Kidney (tissue), 13 donors: ENCODE measurements at regions not wholly inside any gene's neighbourhood (a gene's known extent, or its start where the extent isn't known, plus 50 kb on each side); places are given as distances from the start of the nearest gene placed in this dataset.
"Not testable (repeated sequence)": the region's sequence is repeated elsewhere in the genome, so short reads cannot be mapped to it uniquely, and the experiment has no call there.

Source experiments
- DNase-seq, 5 donors: peaks; one replicate each; pipeline ENCODE4 v3.0.0-alpha.2; 2013 to 2020
- FAIRE-seq: peaks from 2 replicates; lab custom pipeline; 2012; peaks lifted over from hg19 to GRCh38; lab: Jason Lieb, UNC
- H3K27ac ChIP-seq, 2 donors: one replicate each; pipeline ENCODE4 v1.7.0; 2013; ENCODE audit warnings: low read depth in 2 of 2, low read length in 2 of 2, inconsistent platforms in 1 of 2
- H3K27me3 ChIP-seq: one replicate; pipeline ENCODE4 v1.7.1; 2013; ENCODE audit warnings: low read length, inconsistent platforms; ENCODE audit not compliant: control insufficient read depth, insufficient read depth
- H3K36me3 ChIP-seq, 3 donors: one replicate each; pipeline versions ENCODE4 v1.7.0 to v1.7.1; 2013; ENCODE audit warnings: low read length in 3 of 3, control low read depth in 1 of 3, inconsistent platforms in 1 of 3; ENCODE audit not compliant: insufficient read depth in 3 of 3, control insufficient read depth in 2 of 3
- H3K4me1 ChIP-seq, 3 donors: one replicate each; pipeline versions ENCODE4 v1.7.0 to v1.7.1; 2013; ENCODE audit warnings: low read length in 3 of 3, inconsistent platforms in 1 of 3, low read depth in 1 of 3; ENCODE audit not compliant: control insufficient read depth in 2 of 3, insufficient read depth in 2 of 3
- H3K4me3 ChIP-seq, 3 donors: one replicate each; pipeline versions ENCODE4 v1.7.0 to v1.8.1; 2013; ENCODE audit warnings: low read length in 3 of 3, control low read depth in 1 of 3, inconsistent platforms in 1 of 3
- H3K9ac ChIP-seq, 3 donors: one replicate each; pipeline versions ENCODE4 v1.7.0 to v1.7.1; 2013; ENCODE audit warnings: low read length in 3 of 3, control low read depth in 1 of 3, inconsistent platforms in 1 of 3
- H3K9me3 ChIP-seq, 3 donors: one replicate each; pipeline versions ENCODE4 v1.7.0 to v1.7.1; 2013; ENCODE audit warnings: low read length in 3 of 3, control low read depth in 1 of 3, inconsistent platforms in 1 of 3; ENCODE audit not compliant: control insufficient read depth in 2 of 3, insufficient read depth in 1 of 3
- CTCF ChIP-seq: IDR thresholded peaks from 3 replicates; pipeline ENCODE4 v1.5.1; 2012; ENCODE audit warnings: mild to moderate bottlenecking, moderate library complexity, borderline replicate concordance; ENCODE audit not compliant: insufficient read depth; ENCODE audit errors: extremely low read depth
- intact Hi-C: fragments of 100-400 bp; cut with DNase I; formaldehyde crosslinking; loops from one replicate; pipeline ENCODE4 v1.11.1; 2022
- donor health status: control.
- donor health status: control.
- donor health status: control.
- donor health status: control.
- donor health status: control.
- donor health status: DM: yes; HTN: yes; CAD: no.
- donor health status: Normal renal cell carcinoma (clear cell type).

- Histone ChIP-seq H3K9me3 (peaks cover 0 to 4% (median 0%) of the 10 kb centered on the region in 3 donors), H3K9ac (no peak overlapping the region), H3K27me3 (no peaks in the 10 kb centered on the region), H3K4me1 (no peaks in the 10 kb centered on the region), H3K27ac (no peak overlapping the region), H3K36me3 (no peaks in the 10 kb centered on the region), H3K4me3 (no peak overlapping the region)
- intact Hi-C loops, result no loop called here
- DNase-seq, result no peak
- FAIRE-seq, result no peak
- no peak for TF ChIP-seq CTCF
Measured at GRCh38 chr3:59366218-59366617, 316.4 kb upstream of the CFAP20DC start.

GRCh38 chr3:59364496-59364895 is 314.7 kb upstream of the CFAP20DC start:
- Histone ChIP-seq H3K27me3 (no peaks in the 10 kb centered on the region), H3K4me3 (no peak overlapping the region), H3K27ac (no peak overlapping the region), H3K36me3 (no peaks in the 10 kb centered on the region), H3K9me3 (peaks cover 0 to 4% (median 0%) of the 10 kb centered on the region in 3 donors), H3K4me1 (no peaks in the 10 kb centered on the region), H3K9ac (no peak overlapping the region)
- intact Hi-C loops, result no loop called here
- no peak for DNase-seq
- TF ChIP-seq CTCF, result no peak
- FAIRE-seq, result no peak

DNA sequence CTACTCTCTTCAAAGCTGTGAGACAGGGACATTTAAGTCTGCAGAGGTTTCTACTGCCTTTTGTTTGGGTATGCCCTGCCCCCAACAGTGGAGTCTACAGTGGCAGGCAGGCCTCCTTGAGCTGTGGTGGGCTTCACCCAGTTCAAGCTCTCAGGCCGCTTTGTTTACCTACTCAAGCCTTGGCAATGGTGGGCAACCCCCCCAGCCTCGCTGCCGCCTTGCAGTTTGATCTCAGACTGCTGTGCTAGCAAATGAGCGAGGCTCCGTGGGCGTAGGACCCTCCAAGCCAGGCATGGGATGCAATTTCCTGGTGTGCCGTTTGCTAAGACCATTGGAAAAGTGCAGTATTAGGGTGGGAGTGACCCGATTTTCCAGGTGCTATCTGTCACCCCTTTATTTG is 310.5 kb upstream of the CFAP20DC start:
- H3K27me3 ChIP-seq, H3K4me3 ChIP-seq, FAIRE-seq, intact Hi-C loops, H3K4me1 ChIP-seq, H3K9me3 ChIP-seq, H3K36me3 ChIP-seq, H3K9ac ChIP-seq, H3K27ac ChIP-seq: not testable (repeated sequence)
- DNase-seq, result peak in 1 of 5 donors; percentile 29

DNA sequence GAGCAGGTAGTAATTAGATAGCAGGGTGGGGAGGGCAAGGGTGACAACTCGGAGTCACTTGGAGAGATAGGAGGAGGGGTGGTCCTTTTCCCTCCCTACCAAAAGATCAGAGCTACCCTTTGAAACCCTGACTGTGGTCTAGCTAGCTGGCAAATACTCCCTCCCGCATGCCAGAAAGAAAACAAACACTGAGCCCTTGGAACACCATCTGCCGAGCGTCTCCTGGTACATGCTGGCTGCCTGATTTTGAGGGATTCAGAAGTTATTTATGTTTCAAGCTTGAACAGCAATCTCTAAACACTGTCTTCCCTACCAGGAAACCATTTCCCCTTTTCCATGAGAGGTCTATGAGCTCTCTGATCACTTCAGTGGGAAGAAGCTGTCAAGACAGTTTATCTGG is 291.6 kb upstream of the CFAP20DC start:
- Histone ChIP-seq H3K27me3 (no peaks in the 10 kb centered on the region), H3K9ac (no peak overlapping the region), H3K36me3 (no peaks in the 10 kb centered on the region), H3K9me3 (no peaks in the 10 kb centered on the region), H3K4me1 (no peaks in the 10 kb centered on the region), H3K27ac (no peak overlapping the region), H3K4me3 (no peak overlapping the region)
- DNase-seq, result peak in 3 of 5 donors; percentile 18 to 46 (median 42)
- FAIRE-seq, result no peak
- TF ChIP-seq CTCF, result no peak
- intact Hi-C loops, result no loop called here
